ENCODE measurements at regions not wholly inside any gene's neighbourhood (a gene's known extent, or its start where the extent isn't known, plus 50 kb on each side); places are given as distances from the start of the nearest gene placed in this dataset.
"Not testable (repeated sequence)": the region's sequence is repeated elsewhere in the genome, so short reads cannot be mapped to it uniquely, and the experiment has no call there.

DNA sequence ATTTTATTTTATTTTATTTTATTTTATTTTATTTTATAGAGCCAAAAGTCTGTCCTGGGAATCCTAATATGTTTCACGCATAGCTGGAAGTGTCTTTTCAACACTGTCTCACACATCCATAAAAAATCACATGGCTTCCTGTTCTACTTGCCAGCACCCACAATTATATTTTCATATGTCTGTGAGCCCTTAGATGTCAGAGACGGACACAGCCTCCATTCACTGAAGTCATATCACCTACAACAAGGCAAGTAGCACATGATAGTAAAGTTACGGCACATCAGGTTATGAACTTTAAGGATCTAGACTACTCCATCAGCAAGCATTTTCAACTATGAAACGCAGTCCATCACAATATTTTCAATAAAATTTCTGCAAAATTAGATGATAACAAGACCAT lies 168.4 kb downstream of the ZIC4 start:
- DNase-seq (ENCODE audit: low read depth) = no peak

GRCh38 chr3:147231980-147232379 lies 174.4 kb downstream of the ZIC4 start:
- not testable (repeated sequence) for DNase-seq (ENCODE audit: low read depth)

DNA sequence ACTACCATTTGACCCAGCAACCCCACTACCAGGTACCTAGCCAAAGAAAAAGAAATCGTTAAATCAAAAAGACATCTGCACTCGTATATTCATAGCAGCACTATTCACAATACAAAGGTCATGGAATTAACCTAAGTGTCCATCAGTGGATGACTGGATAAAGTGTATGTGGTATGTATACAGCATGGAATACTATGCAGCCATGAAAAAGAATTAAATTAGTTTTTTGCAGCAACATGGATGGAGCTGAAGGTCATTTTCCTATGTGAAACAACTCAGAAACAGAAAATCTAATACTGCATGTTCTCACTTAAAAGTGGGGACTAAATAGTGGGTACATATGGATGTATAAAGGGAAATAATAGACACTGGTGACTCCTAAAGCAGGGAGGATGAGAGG lies 175.2 kb downstream of the ZIC4 start:
- no peak for DNase-seq (ENCODE audit: low read depth)

DNA sequence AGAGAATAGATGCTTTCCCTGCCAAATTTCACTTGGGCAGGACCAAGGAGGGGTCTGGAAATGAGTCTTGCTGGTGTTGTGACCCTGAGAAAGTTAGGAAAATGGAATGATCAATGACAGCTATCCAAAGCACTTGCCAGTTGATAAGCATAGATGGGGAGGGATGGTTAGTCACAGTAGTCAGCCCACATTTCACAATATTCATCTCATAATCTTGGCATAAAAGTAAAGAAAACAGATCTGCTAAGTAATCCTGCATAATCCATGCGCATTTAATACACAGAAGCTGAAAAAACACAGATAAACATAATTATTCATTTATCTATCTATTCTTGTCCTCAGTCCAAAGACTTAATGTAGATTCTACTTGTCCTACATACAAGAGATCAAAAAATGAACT lies 184.1 kb downstream of the ZIC4 start:
- no peak for DNase-seq (ENCODE audit: low read depth)

GRCh38 chr3:147218965-147219364 lies 187.4 kb downstream of the ZIC4 start:
- no peak for DNase-seq (ENCODE audit: low read depth)

- DNase-seq (ENCODE audit: low read depth) = no peak
Observed at GRCh38 chr3:147216143-147216673, 190.1 kb downstream of the ZIC4 start.

GRCh38 chr3:147215660-147216059 lies 190.7 kb downstream of the ZIC4 start:
- no peak for DNase-seq (ENCODE audit: low read depth)

GRCh38 chr3:147213633-147214032 lies 192.7 kb downstream of the ZIC4 start:
- no peak for DNase-seq (ENCODE audit: low read depth)

DNA sequence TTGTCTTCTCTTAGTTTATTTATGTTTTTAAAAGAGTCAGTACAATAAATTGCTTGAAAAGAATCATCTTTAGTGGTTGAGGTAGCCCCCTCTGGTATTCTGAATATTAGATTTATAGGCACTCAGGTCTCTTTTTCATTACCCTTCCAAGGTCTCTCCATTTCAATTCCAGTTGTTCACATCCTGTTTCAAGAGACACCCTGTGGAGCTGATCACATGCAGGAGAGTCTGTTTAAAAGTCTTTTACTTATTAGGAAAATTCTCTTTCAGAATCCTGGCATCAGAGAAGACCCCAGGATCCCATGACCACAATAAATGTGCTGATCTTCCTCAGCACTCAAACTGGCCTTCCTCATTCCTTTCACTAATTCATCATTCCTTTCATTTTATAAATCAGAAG lies 195.7 kb downstream of the ZIC4 start:
- DNase-seq (ENCODE audit: low read depth) = no peak

GRCh38 chr3:147201086-147201485 lies 205.3 kb downstream of the ZIC4 start:
- DNase-seq (ENCODE audit: low read depth) = no peak

DNA sequence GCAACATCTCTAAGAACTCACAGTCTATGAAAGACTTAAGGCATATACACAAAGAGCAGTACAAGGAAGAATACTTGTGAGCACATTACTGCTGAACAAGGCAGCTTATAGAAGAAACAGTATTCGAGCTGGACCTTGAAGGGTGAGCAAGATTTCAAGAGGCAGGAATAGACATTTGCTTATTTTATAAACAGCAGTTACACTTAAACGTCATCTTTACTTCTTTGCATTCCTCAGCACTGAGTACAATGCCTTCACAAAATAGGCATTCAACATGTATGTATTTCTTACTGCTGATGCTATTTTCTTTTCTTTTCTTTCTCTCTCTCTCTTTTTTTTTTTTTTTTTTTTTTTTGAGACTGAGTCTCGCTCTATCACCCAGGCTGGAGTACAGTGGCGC lies 205.8 kb downstream of the ZIC4 start:
- peak; percentile 30 for DNase-seq (ENCODE audit: low read depth)

DNA sequence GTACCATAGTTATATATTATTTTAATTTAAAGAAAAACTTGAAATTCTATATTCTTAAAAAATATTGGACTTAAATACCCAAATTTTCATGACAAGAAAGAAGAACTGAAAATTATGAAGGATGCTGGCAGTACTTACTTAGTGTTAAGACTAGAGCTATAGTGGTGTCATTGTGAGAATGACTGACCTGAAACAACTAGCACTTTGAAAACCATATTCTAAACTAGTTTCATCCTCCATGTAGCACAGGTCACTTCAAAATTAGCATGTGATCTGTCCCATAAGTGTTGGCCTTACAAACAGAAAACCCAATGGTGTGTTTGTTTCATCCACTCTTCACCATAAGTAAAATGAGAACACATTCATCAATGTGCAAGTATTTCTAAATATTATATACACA lies 208.6 kb downstream of the ZIC4 start:
- DNase-seq (ENCODE audit: low read depth) = no peak

DNA sequence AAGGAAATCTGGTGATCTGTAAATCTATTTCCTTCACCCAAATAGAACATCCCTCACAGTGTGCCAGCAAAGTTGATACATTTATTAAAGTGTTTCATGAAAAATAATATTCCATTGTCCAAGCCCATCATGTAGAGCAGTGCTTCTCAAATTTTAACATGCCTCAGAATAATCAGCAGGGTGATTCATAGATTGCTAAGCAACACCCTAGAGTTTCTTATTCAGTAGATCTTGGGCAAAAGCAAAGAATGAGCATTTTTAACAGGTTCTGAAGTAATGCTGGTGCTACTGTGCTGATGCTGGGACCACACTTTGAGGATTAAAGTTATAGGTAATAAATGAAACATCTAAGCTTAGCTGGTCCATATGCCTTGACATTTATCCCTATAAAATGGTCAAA lies 210.5 kb downstream of the ZIC4 start:
- no peak for DNase-seq (ENCODE audit: low read depth)

DNA sequence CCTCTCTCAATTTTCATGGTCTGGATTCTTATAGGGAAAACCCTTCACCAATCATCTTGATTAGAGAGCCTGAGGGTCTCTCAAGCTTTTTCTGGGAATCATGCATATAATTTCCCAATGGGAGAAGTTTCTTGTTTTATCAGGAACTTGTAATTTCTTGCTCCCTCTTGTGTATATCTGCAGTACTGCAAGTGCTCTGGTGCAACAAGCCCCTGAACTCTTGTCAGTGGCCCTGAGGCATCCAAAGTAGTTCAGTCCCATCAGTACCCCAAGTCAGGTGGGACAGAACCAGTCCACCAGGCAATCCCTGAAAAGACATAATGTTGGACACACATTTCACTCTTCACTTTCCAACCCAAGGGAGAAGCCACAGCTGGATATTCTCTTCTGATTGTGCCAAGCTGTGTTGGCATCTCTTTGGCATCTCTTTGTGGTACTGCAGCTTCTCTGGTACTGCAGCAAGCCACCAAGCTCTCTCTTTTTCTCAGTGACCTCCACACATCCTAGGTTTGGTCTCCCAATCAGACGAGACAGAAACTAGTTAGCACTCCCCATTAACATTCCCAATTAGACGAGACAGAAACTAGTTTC lies 214.5 kb downstream of the ZIC4 start:
- DNase-seq (ENCODE audit: low read depth) = peak; percentile 55

DNA sequence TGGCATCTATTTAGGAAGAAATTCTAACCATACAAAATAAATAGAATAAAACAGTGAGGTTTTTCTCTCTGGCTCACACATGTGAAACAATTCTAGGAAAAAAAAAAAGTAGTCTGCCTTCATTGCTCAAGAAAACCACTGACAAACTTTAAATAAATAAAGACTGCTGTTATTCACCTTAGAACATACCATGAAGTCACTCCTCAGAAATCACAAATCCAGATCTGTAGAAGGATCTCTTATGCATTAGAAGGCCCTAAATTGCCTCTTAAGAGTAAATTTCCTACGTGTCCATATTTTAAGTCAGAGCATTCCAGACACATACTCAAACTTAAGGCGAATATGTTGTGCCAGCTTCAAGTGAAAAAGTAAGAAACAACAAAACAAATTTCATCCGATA lies 217.3 kb downstream of the ZIC4 start:
- peak; percentile 5 for DNase-seq (ENCODE audit: low read depth)

DNA sequence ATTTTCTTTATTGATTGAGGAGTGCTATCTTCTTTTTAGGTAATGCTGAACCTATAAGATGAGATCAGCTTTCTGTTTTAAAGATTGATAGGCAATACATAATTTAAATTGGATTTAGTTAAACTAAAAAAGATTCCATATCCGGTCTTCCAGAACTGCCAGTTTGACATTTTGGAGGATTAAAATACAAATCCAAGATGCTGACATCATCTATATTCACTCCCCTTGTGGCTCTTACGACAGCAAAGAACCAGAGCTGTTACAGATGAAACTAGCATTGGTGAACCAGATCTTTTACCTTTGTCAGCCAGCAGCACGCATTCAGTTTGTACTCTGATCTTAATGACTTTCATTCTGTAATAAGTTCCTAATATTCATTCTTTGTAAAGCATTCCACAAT lies 218.7 kb downstream of the ZIC4 start:
- DNase-seq (ENCODE audit: low read depth) = no peak

DNA sequence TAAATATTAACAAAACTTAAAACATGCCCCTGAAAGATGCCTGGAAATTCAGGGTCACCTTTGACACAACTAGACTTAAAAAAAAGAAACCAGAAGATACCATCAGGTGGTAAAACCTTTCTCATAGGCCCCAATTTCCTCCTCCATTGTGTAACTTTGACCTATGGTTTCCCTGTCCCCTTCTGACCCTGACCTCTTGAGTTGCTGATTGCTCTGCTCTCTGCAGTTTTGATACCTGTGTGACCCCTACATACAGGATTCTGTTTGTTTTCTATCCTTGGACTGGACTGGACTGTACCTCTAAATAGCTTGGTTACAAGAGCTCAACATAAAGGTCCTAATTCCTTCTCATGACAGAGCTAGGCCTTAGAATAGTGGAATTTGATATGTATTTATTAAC lies 220.6 kb downstream of the ZIC4 start:
- DNase-seq (ENCODE audit: low read depth) = no peak

DNA sequence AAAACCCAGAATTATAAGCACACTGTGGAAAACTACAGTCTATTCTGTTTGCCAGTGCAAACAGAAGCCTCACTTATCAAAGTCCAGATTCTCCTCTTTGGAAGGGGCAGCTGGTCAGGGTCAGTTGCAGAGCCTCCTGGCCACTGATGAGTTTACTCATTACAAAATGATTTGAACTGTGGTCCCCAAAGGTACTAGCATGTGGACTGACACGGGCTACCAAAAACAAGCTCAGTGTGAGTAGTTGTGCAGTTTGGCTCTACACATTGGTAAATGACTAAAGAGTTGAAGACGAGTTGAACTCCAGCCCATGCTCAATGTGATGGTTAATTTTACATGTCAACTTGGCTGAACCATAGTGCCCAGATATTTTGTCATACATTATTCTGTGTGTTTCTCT lies 221.5 kb downstream of the ZIC4 start:
- no peak for DNase-seq (ENCODE audit: low read depth)

DNA sequence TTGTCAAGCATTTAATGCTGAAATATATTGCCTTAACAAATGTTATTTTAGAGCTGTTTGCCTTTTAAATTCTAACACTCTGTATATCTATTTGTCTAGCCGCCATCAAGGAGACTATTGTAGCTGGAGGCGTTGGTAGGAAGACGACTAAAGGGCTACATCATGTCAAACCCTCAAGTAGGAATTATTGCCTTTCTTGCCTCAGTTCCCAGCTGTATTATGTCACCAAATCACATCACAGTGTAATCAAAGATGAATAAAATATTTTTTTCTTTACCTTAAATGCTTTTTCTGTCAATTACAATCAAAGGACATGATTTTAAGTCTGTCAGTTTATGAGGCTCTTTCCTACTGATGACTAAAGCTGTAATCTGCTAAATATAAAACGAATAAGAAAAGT lies 233.1 kb downstream of the ZIC4 start:
- DNase-seq (ENCODE audit: low read depth) = no peak

- no peak for DNase-seq (ENCODE audit: low read depth)
Observed at GRCh38 chr3:147162743-147163142, 243.6 kb downstream of the ZIC4 start.

DNA sequence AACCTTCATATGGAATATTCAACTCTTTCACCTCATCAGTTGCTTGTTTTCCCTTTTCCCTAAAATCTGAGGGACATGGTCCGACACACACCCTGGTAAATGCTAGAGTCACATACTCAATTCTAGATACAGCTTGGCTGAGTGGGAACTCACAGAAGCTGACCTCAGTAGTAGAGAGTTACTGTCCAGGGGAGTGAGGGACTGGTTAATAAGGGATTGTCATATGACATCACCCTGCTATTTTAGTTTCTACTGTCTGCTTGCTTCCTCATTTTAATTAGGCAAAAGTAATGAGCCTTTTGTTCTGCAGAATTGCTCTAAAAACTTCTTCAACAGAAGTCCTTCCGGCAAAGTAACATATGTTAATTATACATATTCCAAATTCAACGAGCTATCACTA lies 244.5 kb downstream of the ZIC4 start:
- no peak for DNase-seq (ENCODE audit: low read depth)

- no peak for DNase-seq (ENCODE audit: low read depth)
Observed at GRCh38 chr3:147160984-147161383, 245.4 kb downstream of the ZIC4 start.

DNA sequence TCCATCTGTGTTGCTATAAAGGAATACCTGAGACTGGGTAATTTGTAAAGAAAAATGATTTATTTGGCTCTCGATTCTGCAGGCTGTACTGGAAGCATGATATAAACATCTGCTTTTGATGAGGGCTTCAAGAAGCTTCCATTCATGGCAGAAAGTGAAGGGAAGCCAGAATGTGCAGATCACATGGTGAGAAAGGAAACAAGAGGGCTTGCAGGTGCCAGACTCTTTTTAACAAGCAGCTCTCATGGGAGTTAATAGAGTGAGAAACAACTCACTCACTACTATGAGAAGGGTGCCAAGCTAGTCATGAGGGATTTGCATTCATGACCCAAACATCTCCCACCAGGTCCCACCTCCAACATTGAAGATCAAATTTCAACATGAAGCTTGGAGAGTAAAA lies 247.2 kb downstream of the ZIC4 start:
- no peak for DNase-seq (ENCODE audit: low read depth)

DNA sequence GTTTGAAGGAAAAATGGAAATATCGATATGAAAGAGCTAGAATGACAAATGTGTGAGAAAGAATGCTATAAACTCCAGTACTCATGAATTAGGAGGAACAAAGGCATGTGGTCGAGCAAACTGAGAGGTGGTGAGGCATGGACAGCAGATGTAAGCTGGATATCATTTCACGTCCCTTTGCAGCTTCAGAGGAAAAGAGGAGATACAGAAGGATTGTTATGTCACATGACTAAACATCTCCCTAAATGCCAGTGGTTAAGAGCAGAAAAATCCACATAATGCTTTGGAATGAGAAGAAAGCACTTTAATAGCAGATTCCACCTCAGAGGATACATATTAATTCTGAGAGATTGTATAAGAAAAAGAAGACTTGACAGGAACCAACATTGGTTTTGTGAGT lies 248.7 kb downstream of the ZIC4 start:
- DNase-seq (ENCODE audit: low read depth) = no peak

DNA sequence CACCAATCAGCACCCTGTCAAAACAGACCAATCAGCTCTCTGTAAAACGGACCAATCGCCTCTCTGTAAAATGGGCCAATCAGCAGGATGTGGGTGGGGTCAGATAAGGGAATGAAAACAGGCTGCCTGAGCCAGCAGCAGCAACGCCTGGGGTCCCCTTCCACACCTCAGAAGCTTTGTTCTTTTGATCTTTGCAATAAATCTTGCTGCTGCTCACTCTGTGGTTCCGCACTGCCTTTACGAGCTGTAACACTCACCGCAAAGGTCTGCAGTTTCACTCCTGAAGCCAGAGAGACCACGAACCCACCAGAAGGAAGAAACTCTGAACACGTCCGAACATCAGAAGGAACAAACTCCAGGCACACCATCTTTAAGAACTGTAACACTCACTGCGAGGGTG lies 251.4 kb downstream of the ZIC4 start:
- DNase-seq (ENCODE audit: low read depth) = not testable (repeated sequence)
